HCT116 (cell line): ENCODE measurements at regions not wholly inside any gene's neighbourhood (a gene's known extent, or its start where the extent isn't known, plus 50 kb on each side); places are given as distances from the start of the nearest gene placed in this dataset.

Experiments
- ATAC-seq: fragments of 200-7000 bp; cut with Tn5 transposase; 2 replicates; pipeline ENCODE4 v1.9.1; 2020; ENCODE audit warnings: mild to moderate bottlenecking, moderate library complexity
- BruUV-seq: library from RNA; stranded (reverse); fragments of 400-500 nt; replicated peaks from 2 replicates; lab custom pipeline; 2021; lab: Mats Ljungman, UMichigan
- CTCF ChIA-PET: fragments of 300-600 bp; sonication (Branson Sonifier 250); formaldehyde crosslinking; loops from one replicate; lab custom pipeline; 2021; ENCODE audit warnings: antibody characterized with exemption; lab: Charles Lee
- POLR2A ChIA-PET: fragments of 300-600, 350-600 bp; sonication (Branson Sonifier 250); formaldehyde crosslinking; loops from one replicate; lab custom pipeline; 2021; ENCODE audit warnings: antibody characterized with exemption; lab: Charles Lee
- RAD21 ChIA-PET, 2 experiments: fragments of 300-600 bp; sonication (Branson Sonifier 250); formaldehyde crosslinking; loops; one replicate each; lab custom pipeline; 2023; ENCODE audit warnings: low total read pairs in 2 of 2; ENCODE audit not compliant: uncharacterized antibody in 2 of 2, unreplicated experiment in 2 of 2, low non-redundant PET in 1 of 2; lab: Charles Lee
- DNase-seq: peaks from one replicate; pipeline ENCODE4 v3.0.0-alpha.2; 2010; ENCODE audit warnings: low read depth, low spot score
- H2AFZ ChIP-seq: fragments of 200-600 bp; shearing (Covaris generic), sonication (generic); 2 replicates; pipeline ENCODE4 v1.6.1; 2017; ENCODE audit warnings: low read depth, mixed run types, mixed read lengths, antibody characterized with exemption, low read length; ENCODE audit not compliant: poor library complexity, severe bottlenecking
- H3K27ac ChIP-seq: 2 replicates; pipeline ENCODE4 v1.5.1; 2012; ENCODE audit warnings: low read depth, low read length
- H3K27me3 ChIP-seq: fragments of 200-600 bp; sonication (generic); 2 replicates; pipeline ENCODE4 v1.6.1; 2016; ENCODE audit warnings: mixed run types, low read length, mixed read lengths; ENCODE audit not compliant: insufficient read depth
- H3K36me3 ChIP-seq, 2 experiments: fragments of 200-500 bp in 1 of 2; fragments of 200-600 bp in 1 of 2; sonication (Bioruptor generic) in 1 of 2; sonication (generic) in 1 of 2; 2 replicates each; pipeline versions ENCODE4 v1.5.1 to v1.6.1; 2014 to 2016; ENCODE audit warnings: low read length in 2 of 2, inconsistent platforms in 1 of 2, mixed read lengths in 1 of 2, mixed run types in 1 of 2; ENCODE audit not compliant: insufficient read depth in 2 of 2, control insufficient read depth in 1 of 2
- H3K4me1 ChIP-seq, 2 experiments: fragments of 200-600 bp in 1 of 2; sonication (generic) in 1 of 2; 2 replicates each; pipeline versions ENCODE4 v1.5.1 to v1.6.1; 2012 to 2017; ENCODE audit warnings: low read length in 2 of 2, inconsistent platforms in 1 of 2, mild to moderate bottlenecking in 1 of 2, mixed read lengths in 1 of 2, mixed run types in 1 of 2, moderate library complexity in 1 of 2; ENCODE audit not compliant: insufficient read depth in 2 of 2, control insufficient read depth in 1 of 2
- H3K4me2 ChIP-seq: fragments of 200-600 bp; sonication (generic); 2 replicates; pipeline ENCODE4 v1.6.1; 2017; ENCODE audit warnings: mixed run types, low read length, mixed read lengths
- H3K4me3 ChIP-seq, 2 experiments: fragments of 200-600 bp in 1 of 2; sonication (generic) in 1 of 2; replicated peaks in 1 of 2; 2 replicates each; pipeline ENCODE4 v1.5.1; 2011 to 2016; ENCODE audit warnings: low read length in 2 of 2, control low read depth in 1 of 2, low read depth in 1 of 2, mild to moderate bottlenecking in 1 of 2, mixed read lengths in 1 of 2, mixed run types in 1 of 2
- H3K79me2 ChIP-seq: fragments of 200-600 bp; sonication (generic); 2 replicates; pipeline ENCODE4 v1.6.1; 2017; ENCODE audit warnings: mild to moderate bottlenecking, mixed run types, low read length, moderate library complexity, mixed read lengths; ENCODE audit not compliant: insufficient read depth
- H3K9ac ChIP-seq: fragments of 200-600 bp; sonication (generic); 2 replicates; pipeline ENCODE4 v1.6.1; 2016; ENCODE audit warnings: low read length, mixed read lengths
- H3K9me2 ChIP-seq: fragments of 200-600 bp; sonication (generic), shearing (Covaris generic); 2 replicates; pipeline ENCODE4 v1.6.1; 2017; ENCODE audit warnings: mixed run types, mild to moderate bottlenecking, moderate library complexity; ENCODE audit not compliant: insufficient read depth
- H3K9me3 ChIP-seq, 2 experiments: fragments of 200-500 bp in 1 of 2; fragments of 200-600 bp in 1 of 2; sonication (Bioruptor generic) in 1 of 2; sonication (generic) in 1 of 2; 2 replicates each; pipeline ENCODE4 v1.6.1; 2014 to 2017; ENCODE audit warnings: low read length in 2 of 2, mixed read lengths in 2 of 2, inconsistent platforms in 1 of 2, low read depth in 1 of 2, mild to moderate bottlenecking in 1 of 2, mixed run types in 1 of 2, moderate library complexity in 1 of 2; ENCODE audit not compliant: control insufficient read depth in 1 of 2, insufficient read depth in 1 of 2
- H4K20me1 ChIP-seq: fragments of 200-600 bp; sonication (generic), shearing (Covaris generic); 2 replicates; pipeline ENCODE4 v1.6.1; 2017; ENCODE audit warnings: mixed run types, mild to moderate bottlenecking, moderate library complexity; ENCODE audit not compliant: insufficient read depth
- ATF3 ChIP-seq: IDR thresholded peaks from 2 replicates; pipeline ENCODE4 v1.6.1; 2012
- EGR1 ChIP-seq: IDR thresholded peaks from 2 replicates; pipeline ENCODE4 v1.6.1; 2012; ENCODE audit warnings: low read depth
- ELF1 ChIP-seq: IDR thresholded peaks from 2 replicates; pipeline ENCODE4 v1.6.1; 2012; ENCODE audit warnings: low read depth, borderline replicate concordance
- EZH2phosphoT487 ChIP-seq: fragments of 200-600 bp; IDR thresholded peaks from 2 replicates; pipeline ENCODE4 v1.6.1; 2018; ENCODE audit warnings: antibody characterized with exemption, borderline replicate concordance
- FOSL1 ChIP-seq: IDR thresholded peaks from 2 replicates; pipeline ENCODE4 v1.6.1; 2012; ENCODE audit warnings: low read depth
- MAX ChIP-seq: IDR thresholded peaks from 2 replicates; pipeline ENCODE4 v1.6.1; 2012
- POLR2A ChIP-seq: IDR thresholded peaks from 2 replicates; pipeline ENCODE4 v1.7.0; 2011; ENCODE audit warnings: borderline replicate concordance; ENCODE audit not compliant: insufficient read depth, insufficient read length; ENCODE audit errors: extremely low read depth
- POLR2AphosphoS5 ChIP-seq: IDR thresholded peaks from 2 replicates; pipeline ENCODE4 v1.6.1; 2011; ENCODE audit warnings: mild to moderate bottlenecking, low read depth, low read length, moderate library complexity
- REST ChIP-seq: IDR thresholded peaks from 2 replicates; pipeline ENCODE4 v1.6.1; 2012; ENCODE audit warnings: low read depth
- SP1 ChIP-seq: IDR thresholded peaks from 2 replicates; pipeline ENCODE4 v1.6.1; 2012; ENCODE audit warnings: low read depth
- TCF7L2 ChIP-seq: IDR thresholded peaks from 2 replicates; pipeline ENCODE4 v1.7.0; 2011; ENCODE audit warnings: borderline replicate concordance, inconsistent platforms; ENCODE audit not compliant: insufficient read depth, insufficient read length; ENCODE audit errors: extremely low read depth
- ZBTB33 ChIP-seq: IDR thresholded peaks from 2 replicates; pipeline ENCODE4 v1.6.1; 2011; ENCODE audit warnings: mild to moderate bottlenecking, low read length, moderate library complexity; ENCODE audit not compliant: insufficient replicate concordance; ENCODE audit errors: extremely low read depth
- ZFX ChIP-seq: fragments of 450-650 bp; IDR thresholded peaks from 2 replicates; pipeline ENCODE4 v1.6.1; 2017
- ZNF274 ChIP-seq: fragments of 200-500 bp; sonication (Bioruptor generic); IDR thresholded peaks from 2 replicates; pipeline ENCODE4 v1.6.1; 2014; ENCODE audit warnings: mild to moderate bottlenecking, low read depth, low read length, inconsistent platforms
- intact Hi-C: fragments of 100-400 bp; cut with micrococcal nuclease; formaldehyde crosslinking; loops from 2 replicates; pipeline ENCODE4 v1.10.0; 2022
- TF ChIP-seq, protein P1 (sequence below), 3 experiments: fragments of 200-600 bp in 1 of 3; sonication (generic) in 1 of 3; IDR thresholded peaks in 2 of 3; conservative IDR thresholded peaks in 1 of 3; 2 replicates each; pipeline ENCODE4 v1.5.1; 2012 to 2017; ENCODE audit warnings: low read depth in 2 of 3, low read length in 2 of 3, antibody characterized with exemption in 1 of 3, borderline replicate concordance in 1 of 3, control low read depth in 1 of 3, mild to moderate bottlenecking in 1 of 3, mixed read lengths in 1 of 3, mixed run types in 1 of 3, moderate library complexity in 1 of 3; ENCODE audit not compliant: insufficient read depth in 1 of 3

DNA sequence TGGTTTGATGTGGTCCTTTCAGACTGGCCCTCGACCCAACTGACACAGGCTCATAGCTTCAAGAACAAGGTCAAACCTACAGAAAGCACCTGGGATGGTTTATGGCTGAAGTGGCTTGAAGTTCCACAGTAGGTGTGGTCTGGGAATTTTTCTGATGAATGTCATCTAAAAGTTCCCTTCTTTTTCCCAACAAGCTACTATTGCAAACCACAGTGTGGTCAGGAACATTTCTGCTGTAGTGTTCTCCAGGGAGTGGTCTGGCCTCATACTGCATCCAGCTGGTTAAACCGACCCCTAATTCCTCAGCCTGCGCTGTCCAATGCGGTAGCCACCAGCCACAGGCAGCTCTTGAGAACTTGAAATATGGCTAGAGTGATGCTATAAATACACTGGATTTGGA is 92.7 kb downstream of the FAM124B start:
- ATAC-seq, result no peak
- Histone ChIP-seq H3K27me3 (no peaks in the 10 kb centered on the region), H3K9me3 (no peaks in the 10 kb centered on the region), H4K20me1 (no peaks in the 10 kb centered on the region), H3K9ac (no peak overlapping the region), H3K4me2 (no peak overlapping the region), H3K27ac (no peak overlapping the region), H3K9me2 (no peaks in the 10 kb centered on the region), H3K4me1 (peaks cover 0 to 6% of the 10 kb centered on the region in 2 experiments; a peak in 2 of 4 replicates), H3K36me3 (no peaks in the 10 kb centered on the region), H3K4me3 (no peak overlapping the region), H2AFZ (no peak overlapping the region), H3K79me2 (no peaks in the 10 kb centered on the region)
- BruUV-seq, result no TSS peak
- no peak for DNase-seq
- POLR2A ChIA-PET, result no interaction called here
- RAD21 ChIA-PET, result no interaction called here
- CTCF ChIA-PET, result no interaction called here
- intact Hi-C loops, result no loop called here
- TF ChIP-seq ZFX (no peak), ATF3 (no peak), EGR1 (no peak), FOSL1 (no peak), TCF7L2 (no peak), REST (no peak), POLR2AphosphoS5 (no peak), ZNF274 (no peak), MAX (no peak), ELF1 (no peak), ZBTB33 (no peak), EZH2phosphoT487 (no peak), SP1 (no peak), POLR2A (no peak)
- TF ChIP-seq, protein P1, sequence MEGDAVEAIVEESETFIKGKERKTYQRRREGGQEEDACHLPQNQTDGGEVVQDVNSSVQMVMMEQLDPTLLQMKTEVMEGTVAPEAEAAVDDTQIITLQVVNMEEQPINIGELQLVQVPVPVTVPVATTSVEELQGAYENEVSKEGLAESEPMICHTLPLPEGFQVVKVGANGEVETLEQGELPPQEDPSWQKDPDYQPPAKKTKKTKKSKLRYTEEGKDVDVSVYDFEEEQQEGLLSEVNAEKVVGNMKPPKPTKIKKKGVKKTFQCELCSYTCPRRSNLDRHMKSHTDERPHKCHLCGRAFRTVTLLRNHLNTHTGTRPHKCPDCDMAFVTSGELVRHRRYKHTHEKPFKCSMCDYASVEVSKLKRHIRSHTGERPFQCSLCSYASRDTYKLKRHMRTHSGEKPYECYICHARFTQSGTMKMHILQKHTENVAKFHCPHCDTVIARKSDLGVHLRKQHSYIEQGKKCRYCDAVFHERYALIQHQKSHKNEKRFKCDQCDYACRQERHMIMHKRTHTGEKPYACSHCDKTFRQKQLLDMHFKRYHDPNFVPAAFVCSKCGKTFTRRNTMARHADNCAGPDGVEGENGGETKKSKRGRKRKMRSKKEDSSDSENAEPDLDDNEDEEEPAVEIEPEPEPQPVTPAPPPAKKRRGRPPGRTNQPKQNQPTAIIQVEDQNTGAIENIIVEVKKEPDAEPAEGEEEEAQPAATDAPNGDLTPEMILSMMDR (IDR thresholded peaks at IDR 0.05 in 2 of 3, conservative IDR thresholded peaks at IDR 0.05 in 1 of 3; ENCODE audit: borderline replicate concordance in 1 of 3, insufficient read depth in 1 of 3, low read depth in 2 of 3, low read length in 2 of 3), result no peak
